CD4-positive, alpha-beta T cell treated with Interleukin-6 for 4 hours (primary cell): ENCODE measurements at regions not wholly inside any gene's neighbourhood (a gene's known extent, or its start where the extent isn't known, plus 50 kb on each side); places are given as distances from the start of the nearest gene placed in this dataset.

Source experiments
- DNase-seq: peaks from one replicate; pipeline ENCODE4 v3.0.0-alpha.2; 2020; ENCODE audit warnings: mixed read lengths

DNA sequence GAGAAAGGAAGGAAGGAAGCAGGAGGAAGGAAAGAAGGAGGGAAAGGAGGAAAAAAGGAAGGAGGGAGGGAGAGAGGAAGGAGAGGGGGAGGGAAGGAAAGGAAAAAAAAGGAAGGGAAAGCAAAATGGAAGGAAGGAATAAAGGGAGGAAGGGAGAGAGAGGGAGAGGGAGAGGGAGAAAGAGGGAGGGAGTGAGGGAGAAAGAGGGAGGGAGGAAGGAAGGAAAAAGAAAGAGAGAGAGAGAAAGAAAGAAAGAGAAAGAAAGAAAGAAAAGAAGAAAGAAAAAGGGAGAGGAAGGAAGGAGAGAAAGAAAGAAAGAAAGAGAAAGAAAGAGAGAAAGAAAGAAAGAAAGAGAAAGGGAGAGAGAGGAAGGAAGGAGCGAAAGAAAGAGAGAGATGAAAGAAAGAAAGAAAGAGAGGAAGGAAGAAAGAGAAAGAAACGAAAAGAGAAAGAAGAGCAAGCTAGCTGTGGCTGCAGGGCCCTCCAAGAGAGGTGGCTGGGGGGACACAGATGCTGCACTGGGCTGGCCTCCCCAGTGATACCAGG is 472.4 kb upstream of the MGMT start:
- no peak for DNase-seq

- no peak for DNase-seq
Observed at GRCh38 chr10:128995676-128996075, 471.4 kb upstream of the MGMT start.

DNA sequence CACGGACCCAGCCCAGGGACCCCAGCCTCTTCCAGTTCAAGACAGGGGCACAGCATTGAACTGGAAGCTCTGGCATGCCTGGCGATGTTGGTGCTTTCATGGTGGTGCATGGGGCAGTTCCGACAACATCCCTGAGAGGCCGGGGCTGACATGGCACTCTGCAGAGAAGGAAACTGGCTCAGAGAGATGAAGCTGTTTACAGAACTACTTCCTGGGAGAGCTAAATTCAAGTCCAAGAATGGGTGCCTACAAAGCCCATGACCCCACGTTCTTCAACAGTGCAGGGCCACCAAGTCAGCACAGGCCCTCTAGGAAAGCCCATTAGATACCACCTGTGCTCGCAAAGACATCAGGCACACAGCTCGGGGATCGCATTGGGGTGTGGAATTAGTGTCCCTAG is 470.9 kb upstream of the MGMT start:
- DNase-seq, result no peak

DNA sequence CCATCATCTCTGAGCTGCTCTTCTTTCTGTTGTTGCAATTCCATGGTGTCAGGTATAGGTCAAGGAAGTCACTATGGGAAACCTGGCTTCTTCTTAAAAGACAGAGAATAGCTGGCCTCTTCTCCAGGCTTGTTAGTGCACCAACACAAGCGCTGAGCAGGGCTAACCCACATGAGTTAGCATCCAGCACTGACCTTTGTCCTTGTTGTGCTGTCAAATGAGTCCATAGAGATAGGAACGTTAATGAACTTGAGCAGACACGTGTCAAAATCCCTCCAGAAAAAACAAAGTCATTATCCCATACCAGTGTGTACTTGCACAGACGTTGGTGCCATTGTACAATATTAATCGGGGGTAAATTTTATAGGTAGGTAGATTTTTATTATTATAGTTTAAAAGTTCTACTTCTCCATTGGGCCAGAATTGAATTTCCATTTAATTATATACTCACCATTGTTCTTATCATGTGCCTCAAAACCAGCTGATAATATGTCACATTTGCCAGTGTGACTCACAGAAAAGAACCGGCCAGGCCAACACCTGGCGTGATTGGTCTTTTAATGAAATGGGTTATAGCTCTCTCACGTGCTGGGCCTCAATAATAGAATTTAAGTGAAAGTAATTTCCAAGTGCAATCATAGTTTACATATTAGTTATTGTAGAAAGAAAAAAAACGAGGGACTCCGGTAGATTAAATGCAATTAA is 468.8 kb upstream of the MGMT start:
- DNase-seq, result no peak

DNA sequence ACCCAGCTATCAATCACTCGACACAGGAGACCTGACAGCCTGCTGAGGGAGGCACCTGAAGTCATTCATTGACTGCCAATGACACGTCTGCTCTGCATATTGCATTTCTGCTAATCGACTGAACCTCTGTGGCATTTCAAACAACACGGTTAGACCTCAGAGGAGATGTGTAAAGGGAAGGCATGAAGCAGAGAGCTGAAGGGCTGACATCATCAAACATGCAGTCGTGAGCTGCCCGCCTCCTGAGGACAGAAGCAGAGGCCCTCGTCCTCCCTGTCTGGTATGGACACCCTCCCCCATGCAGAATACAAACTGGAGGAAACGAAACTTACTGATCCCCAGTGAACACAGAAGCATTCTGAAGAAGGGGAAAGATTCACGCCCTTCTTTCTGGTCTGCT is 462.6 kb upstream of the MGMT start:
- DNase-seq, result no peak

DNA sequence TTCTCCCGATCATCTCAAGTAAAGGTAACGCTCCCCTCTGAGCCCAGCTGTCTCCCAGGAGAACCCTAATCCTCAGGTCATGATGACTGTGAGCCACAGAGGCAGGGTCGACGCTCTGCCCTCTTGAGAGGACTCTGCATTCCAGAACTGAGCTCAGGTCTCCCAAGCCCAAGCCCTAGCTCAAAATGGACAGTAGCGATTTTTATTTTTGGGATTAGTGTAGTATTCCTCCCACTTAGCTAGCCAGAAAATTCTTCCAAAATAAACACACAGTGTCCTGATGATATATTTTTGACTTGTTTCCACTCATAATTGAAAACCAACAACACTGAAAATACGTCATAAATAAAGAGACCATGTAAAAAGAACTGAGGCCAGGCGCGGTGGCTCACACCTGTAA is 462.0 kb upstream of the MGMT start:
- no peak for DNase-seq

DNA sequence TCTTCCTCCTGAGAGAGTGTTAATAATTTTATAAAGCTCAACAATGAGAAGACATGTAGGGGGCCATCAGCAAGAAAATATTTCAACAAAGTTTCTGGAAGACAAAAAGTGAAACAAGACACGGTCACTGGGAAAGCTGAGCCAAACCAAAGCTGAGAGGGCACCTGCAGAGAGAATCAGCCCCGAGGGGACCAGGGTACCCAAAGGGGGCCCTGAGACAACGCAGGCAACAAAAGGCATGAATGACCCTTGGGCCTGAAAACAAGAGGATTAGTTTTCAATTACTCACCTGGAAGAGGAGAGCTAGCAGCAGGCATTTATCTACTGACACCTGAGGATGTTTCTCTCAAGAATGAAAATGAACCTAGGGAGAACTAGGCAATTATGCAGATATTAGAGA is 461.2 kb upstream of the MGMT start:
- no peak for DNase-seq

DNA sequence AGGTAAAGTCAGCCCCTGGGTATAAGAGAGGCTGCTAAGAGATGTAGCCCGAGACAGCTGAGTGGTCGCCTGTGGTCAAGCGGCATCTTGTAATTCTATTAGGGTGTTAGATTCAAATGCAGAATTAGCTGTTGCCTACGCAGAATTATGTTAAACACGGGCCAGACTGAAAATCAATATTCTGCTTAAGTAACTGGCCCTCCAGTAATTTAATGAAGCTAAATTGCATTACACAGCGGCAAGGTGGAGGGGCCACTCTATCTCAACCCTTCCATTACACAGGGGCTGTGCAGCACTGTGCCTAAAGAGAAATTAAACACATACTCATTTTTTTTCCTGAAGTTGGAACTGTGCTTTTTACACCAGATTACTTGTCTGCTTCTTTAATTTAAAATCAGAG is 448.5 kb upstream of the MGMT start:
- DNase-seq, result no peak

DNA sequence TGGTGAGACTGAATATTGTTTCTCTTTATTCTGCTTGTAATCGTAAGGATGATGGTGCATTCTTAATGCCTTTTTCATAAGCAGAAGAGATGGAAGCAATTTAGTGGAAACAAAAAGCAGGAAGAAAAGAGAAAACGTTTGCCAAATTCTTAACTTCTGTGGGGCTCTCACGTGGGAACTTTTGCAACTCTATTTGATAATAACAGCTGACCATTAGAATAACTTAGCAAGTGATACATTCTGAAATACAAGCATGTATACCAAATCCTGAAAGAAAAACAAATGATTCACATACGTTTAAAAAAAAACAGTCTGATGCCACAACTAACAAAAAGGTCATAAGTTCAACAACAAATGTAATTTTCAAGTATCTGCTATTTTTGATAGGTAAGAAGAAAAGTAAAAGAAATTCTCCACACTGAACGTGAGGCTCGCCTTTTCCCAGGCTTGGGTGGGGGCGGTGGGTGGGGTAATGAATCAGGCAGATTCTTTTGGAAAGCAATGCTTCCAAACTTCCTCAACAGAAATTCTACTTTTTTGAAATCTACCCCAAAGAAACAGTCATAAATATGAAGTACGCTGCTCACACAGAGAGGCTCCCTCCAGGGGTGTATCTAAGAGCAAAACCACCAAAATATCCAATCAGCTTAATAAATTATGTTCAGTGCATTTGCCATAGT is 446.2 kb upstream of the MGMT start:
- no peak for DNase-seq

- DNase-seq, result no peak
Observed at GRCh38 chr10:129021594-129022304, 445.3 kb upstream of the MGMT start.

DNA sequence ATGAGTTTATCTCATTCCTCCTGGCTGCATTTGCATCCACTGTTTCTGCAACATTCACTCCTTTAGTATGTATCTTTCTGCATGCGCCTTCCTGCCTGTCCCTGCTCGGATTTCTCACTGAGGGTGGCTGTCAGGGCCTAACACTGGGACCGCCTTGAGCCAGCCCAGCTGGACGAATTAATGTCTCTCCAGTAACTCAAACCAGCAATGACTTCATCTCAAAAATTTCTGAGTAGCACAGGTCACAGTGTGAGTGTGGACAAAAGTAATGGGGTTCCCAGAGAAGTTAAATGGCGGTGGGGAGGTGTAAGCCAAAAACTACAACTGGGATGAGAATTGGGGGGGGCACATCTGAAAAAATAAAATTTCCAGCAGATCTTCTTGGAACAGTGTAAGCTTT is 444.0 kb upstream of the MGMT start:
- DNase-seq, result no peak

GRCh38 chr10:129024046-129024445 is 443.0 kb upstream of the MGMT start:
- DNase-seq, result no peak

GRCh38 chr10:129025787-129026186 is 441.3 kb upstream of the MGMT start:
- no peak for DNase-seq

- no peak for DNase-seq
Observed at GRCh38 chr10:129027906-129028305, 439.1 kb upstream of the MGMT start.

GRCh38 chr10:129028451-129028850 is 438.6 kb upstream of the MGMT start:
- DNase-seq, result no peak

- DNase-seq, result no peak
Observed at GRCh38 chr10:129029051-129029450, 438.0 kb upstream of the MGMT start.

DNA sequence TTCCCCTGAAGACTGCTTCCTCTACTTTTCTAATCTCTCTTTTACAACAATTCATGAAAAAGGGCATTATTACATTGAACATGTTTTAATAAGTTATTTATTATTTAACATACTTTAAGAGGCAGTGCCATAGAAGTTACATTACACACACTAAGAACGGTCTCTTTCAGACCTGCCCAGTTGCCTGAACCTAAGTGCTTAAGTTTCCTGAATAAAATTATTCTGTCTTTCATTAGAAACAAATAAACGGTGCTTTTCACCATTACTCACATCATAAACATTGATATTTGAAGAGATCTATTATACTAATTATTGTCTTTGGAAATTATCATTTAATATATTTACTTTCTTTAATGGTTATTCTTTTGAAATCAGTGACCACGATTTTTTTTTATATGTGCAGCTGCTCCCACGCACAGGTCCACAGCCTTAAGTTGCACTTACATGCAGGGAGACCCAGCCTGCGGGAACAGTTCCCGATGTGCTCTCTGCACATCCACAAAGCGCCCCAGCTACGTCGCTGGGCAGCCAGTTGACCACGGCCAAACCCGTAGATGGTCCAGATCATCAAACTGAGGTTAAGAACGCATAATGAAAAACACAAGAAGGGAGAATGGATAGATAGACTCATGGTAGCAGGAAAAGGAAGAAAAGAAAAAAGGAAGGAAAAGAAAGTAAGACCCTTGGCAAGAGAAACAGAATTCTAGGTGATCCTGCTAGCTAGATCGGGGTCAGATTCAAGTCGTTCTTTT is 437.0 kb upstream of the MGMT start:
- DNase-seq, result no peak

GRCh38 chr10:129030603-129030895 is 436.5 kb upstream of the MGMT start:
- no peak for DNase-seq

GRCh38 chr10:129030996-129031843 is 435.8 kb upstream of the MGMT start:
- peak; percentile 65 for DNase-seq

DNA sequence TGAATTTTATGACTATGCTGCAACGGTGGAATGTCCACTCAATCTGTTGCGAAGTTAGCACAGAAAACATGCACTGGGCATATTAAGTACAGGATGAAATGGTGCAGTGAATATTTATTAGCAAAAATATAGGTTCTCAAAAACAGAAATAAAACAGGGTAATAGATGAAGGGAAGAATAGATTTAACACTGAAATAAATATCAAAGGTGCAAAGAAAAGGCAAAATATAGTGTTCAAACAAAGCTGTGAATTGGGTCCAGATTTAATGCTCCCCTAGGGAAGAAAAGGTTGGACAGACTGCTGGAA is 435.2 kb upstream of the MGMT start:
- DNase-seq, result no peak

DNA sequence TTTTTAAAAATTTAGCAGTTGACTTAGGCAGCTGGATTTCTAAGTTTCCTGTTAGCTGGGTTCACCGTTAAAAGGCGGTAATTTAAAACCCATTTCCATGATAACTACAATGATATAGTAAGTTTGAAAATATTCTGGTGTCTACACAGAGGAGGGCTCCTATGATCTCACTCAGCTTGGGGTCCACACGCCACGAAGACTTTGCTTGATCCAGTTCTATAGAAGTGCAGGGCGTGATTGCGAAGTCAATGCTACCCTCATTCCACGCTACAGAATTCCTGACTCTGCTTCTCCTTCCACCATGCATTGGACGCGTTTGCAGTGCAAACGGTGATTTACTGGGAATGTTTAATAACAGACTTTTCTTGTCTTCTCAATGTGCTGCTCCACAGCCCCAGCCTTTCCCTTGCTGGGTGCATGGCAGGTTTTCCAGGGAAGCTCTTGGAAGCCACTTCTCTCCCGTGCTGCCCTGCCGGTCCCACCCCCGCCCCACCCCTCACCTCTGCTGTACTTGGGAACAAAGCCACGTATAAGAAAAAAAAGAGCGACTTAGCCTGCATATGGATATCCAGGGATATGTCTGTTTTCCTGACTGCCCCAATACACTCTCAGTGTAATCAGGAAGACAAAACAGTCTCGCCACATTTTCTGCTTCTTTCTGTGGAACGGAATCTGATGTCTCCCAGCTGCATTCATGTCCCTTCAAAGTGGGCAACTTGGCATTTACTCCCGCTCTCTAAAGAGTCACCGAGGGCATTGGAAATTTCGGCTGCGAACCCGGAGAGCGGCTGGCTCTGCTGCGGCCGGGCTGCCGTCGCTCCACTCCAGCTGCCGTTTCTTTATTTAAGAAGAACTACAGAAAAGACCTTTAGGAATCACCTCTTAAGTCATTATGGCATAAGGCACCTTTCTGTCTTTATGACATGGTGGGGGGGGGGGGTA is 434.4 kb upstream of the MGMT start:
- DNase-seq, result no peak
